SK-N-SH treated with all-trans-retinoic acid at 6 μM for 48 hours (cell line): ENCODE measurements at regions not wholly inside any gene's neighbourhood (a gene's known extent, or its start where the extent isn't known, plus 50 kb on each side); places are given as distances from the start of the nearest gene placed in this dataset.

Experiments used
- CSDC2 ChIP-seq: fragments of 250-450 bp; sonication (Bioruptor Pico); IDR thresholded peaks from 2 replicates; pipeline ENCODE4 v1.5.0; 2020; ENCODE audit warnings: mild to moderate bottlenecking, moderate library complexity
- GLIS3 ChIP-seq: fragments of 250-450 bp; sonication (Bioruptor Pico); IDR thresholded peaks from 2 replicates; pipeline ENCODE4 v1.5.0; 2020; ENCODE audit warnings: mild to moderate bottlenecking, moderate library complexity
- PATZ1 ChIP-seq: fragments of 250-450 bp; sonication (Bioruptor Pico); IDR thresholded peaks from 2 replicates; pipeline ENCODE4 v1.8.0; 2020; ENCODE audit warnings: mild to moderate bottlenecking, moderate library complexity, borderline replicate concordance

DNA sequence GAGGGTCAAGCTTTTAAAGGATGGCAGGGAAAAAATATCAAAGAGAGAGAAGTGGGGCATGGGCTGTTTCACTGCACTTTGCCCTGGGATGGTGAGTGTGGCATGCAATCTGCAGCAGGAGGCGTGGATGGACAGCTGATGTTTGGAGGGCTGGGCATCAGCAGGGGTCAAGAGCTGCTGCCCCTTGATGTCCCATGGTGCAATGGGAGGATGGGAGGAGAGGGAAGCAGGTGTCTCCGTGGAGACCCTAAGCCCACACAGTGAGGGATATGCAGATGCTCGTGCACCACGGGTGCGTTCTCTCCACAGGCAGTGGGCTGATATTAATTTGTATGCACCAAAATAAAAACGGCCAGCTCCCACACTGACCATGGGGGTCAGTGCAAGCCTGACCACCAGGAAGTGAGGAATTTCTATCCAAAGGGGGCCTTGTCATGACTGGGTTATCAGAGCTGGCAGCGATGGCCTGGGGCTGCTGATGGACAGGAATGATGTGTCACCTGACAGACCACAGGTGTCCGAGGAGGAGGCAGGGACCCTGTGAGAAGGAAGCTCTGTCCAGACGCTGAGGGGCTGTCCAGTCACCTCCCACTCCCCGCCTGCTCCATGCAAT, 183.6 kb downstream of the IRF8 start:
- TF ChIP-seq PATZ1 (no peak), CSDC2 (CRISPR knock-in tag) (no peak), GLIS3 (CRISPR knock-in tag) (no peak)
